SH-SY5Y (cell line): ENCODE measurements at regions not wholly inside any gene's neighbourhood (a gene's known extent, or its start where the extent isn't known, plus 50 kb on each side); places are given as distances from the start of the nearest gene placed in this dataset.

Experiments used
- GATA2 ChIP-seq: IDR thresholded peaks from 2 replicates; pipeline ENCODE4 v1.6.1; 2011; ENCODE audit warnings: mild to moderate bottlenecking, low read depth, low read length
- GATA3 ChIP-seq: IDR thresholded peaks from 2 replicates; pipeline ENCODE4 v1.6.1; 2011; ENCODE audit warnings: low read depth, mild to moderate bottlenecking, low read length, moderate library complexity

GRCh38 chr1:219326843-219327242, 153.2 kb downstream of the LYPLAL1 start:
- TF ChIP-seq GATA2 (no peak), GATA3 (no peak)
